KBM-7 (cell line): ENCODE measurements at regions not wholly inside any gene's neighbourhood (a gene's known extent, or its start where the extent isn't known, plus 50 kb on each side); places are given as distances from the start of the nearest gene placed in this dataset.
A peak's percentile ranks its signal among the peaks of the same experiment; 100 is the strongest.

Source experiments
- DNase-seq: peaks from one replicate; pipeline ENCODE4 v3.0.0-alpha.2; 2015
- in situ Hi-C: fragments of 300-500 bp; cut with MboI; formaldehyde crosslinking; loops from 2 replicates; pipeline ENCODE4 v1.14.3; 2020; ENCODE audit warnings: low sequenced_read_pairs, low pct_unique_long_range_greater_than_20kb, mixed read lengths

DNA sequence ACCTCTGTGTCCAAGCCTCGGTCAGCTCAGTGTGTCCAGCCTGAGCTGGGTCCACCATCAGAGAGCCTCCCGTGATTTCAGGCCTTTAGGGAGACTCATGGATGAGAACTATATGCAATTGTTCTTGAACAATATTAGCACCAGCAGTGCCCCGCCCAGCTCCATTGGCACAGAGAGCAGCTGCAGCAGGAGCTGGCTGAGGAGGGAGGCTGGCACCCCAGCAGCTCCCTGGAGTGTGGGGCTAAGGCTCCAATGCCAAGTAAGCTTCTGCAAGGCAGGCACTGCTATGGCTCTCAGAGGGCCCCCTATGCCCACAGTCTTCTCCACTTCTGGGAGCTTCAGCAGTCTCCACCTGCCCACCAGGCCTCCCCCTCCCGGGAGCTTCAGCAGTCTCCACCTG, 593.3 kb downstream of the MATN1 start:
- in situ Hi-C loops = no loop called here
- DNase-seq = no peak

DNA sequence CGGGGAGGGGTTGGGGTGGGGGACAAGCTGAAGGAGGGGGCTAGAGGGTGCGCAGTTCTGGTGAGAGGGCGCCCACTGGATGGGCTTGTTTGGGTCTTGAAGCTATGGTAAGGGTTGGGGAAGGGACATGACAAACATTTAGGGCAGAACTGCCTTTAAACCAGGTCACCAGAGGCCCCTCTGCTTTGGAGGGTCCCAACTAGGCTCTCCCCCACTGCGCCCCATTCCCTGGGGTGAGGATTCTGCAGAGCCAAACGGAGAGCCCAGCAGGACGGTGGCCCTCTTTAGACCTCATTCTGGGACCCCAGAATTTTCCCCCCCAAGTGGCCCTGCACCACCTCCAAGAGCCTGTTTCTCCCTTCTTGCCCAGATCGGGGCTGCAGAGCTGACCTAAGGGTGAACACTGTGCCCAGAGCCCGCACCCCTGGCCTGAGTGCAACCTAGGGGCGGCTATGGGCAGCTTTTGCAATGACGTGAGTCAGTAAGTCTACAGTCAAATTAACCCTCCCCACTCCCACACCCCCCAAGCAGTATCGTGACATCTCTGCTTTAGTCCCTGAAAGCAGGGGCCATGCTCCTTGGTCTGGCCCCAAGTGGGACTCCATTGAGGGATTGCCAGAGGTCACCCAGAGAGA, 593.8 kb downstream of the MATN1 start:
- in situ Hi-C loops = no loop called here
- no peak for DNase-seq

DNA sequence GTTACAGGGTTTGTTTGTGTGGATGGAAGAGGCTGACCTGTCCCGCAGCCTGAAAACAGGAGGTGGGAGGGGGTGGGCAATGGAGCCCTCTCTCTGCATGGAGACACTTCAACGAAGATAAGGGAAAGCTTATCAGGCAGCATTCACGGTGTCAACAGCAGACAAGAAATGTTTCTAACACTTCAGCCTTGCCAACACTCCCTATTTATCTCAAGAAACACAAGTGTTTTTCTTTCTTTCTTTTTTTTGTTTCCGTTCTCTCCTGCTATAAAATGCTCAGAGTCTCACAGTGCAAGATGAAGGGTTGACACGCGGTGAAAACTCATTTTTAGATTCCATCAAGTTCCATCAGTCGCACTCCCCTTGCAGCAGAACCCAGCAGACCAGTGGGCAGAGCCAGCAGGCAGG, 594.4 kb downstream of the MATN1 start:
- in situ Hi-C loops = no loop called here
- no peak for DNase-seq

DNA sequence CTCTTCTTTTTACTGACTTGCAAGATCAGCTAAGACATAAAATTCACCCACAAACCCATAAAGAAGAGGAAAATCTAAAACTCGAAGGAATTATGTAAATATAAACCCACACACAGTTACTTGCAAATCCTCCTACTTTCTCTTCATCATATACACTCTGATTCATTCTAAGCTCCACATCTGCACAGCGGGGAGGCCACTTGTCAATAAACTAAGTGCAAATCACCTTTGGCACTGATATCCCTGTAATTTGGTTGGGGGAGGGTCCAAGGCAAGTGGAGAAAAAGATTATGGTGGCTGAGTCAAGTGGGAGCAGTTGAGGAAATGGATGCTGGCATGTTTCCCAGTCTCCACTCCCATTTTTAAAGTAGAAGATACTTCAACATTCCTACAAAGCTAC, 596.5 kb downstream of the MATN1 start:
- in situ Hi-C loops = no loop called here

DNA sequence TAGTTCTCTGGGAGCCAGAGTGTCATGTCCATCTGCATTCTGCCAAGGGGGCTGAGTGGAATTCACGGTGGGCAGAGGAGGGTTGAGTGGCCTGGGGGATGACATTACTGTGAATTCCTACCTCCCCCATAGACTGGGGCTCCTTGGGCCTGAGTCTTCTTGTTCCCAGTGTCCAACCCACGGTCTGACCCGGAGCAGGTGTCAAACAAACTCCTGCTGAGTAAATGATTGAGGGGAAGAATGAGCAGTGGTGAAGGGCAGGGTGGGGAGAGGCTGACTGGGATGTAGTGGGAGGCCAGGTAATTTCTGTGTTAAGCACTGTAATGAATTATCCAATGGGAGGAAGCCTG, 597.6 kb downstream of the MATN1 start:
- in situ Hi-C loops = no loop called here
- no peak for DNase-seq

More for the DNA sequence above, 596.5 kb downstream of the MATN1 start:
- DNase-seq = no peak

DNA sequence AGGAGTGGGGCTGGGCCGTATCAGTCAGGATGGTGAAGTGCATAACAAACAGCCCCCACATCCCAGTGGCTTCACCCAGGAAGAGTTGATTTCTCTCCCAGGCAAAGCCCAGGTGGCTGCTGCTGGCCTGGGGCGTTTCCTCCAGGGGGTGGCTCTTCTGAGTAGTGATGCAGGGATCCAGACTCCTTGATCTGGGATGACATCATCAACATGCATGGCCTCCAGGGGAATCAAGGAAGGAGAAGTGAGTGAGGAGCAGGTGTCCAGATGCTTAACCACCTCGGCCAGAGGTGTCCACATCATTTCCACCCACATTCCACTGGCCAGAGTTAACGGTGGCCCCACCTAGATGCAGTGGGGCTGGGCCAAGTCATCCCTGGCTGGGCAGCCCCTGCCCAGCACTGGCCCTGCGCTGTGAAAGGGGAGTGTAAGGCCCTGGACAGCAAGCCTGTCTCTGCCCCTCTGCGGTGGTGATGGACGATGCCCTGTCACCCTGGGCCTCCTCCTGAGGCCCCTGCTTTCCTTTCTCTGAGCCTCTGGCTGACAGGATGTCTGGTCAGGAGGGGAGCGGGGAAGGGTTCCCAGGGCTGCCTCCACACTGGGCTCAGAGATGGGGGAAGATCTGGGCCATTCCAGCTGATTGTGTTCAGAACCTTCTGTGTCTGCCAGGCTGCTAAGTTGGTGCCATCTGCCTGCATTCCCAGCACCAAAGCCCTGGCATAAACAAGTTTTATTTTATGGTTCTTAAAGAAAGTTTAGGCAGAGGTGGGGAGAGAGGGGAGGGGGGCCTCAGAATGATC, 598.2 kb downstream of the MATN1 start:
- in situ Hi-C loops = no loop called here
- DNase-seq = no peak

DNA sequence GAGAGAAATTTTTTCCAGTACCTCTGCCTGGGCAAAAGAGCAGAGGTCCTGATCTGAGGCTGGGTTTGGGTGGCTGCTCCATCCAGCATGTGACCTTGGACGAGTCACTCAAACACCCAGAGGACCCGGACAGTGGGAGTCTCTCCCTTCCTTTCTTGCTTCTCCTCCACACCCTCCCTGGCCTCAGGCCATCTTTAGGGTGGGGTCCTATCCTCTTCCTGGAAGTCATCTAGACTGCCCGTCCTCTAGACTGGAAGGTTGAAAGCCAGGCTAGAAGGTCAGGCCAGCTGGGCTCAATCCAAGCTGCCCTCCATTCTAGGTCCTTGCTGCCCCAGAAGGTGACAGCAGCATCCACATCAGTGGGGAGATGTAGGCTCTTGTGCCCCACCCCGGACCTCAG, 599.5 kb downstream of the MATN1 start:
- DNase-seq = no peak
- in situ Hi-C loops = loop anchor here (25.0 kb wide), 1 partner anchor 887 kb away; the partner anchor contains the start of genes MECR and PTPRU

DNA sequence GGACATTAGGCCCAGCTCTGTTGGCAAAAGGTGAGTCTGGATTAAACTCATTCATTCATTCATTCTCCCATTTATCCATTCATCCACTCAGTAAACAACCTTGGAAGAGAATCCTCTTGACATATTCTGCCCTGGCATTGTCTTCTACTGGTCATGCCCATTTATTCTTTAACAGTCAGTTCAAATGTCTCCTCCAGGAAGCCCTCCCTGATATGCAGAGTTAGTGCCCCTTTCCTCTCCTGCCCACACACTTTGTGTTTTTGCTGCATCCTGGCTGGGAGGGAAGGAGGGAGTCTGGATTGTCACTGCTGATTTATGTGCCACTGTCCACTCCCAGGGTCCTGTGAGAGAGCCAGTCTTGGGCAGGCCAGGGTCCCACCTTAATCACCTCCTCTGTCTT, 600.3 kb downstream of the MATN1 start:
- in situ Hi-C loops = loop anchor here (25.0 kb wide), 1 partner anchor 886 kb away; the partner anchor contains the start of genes MECR and PTPRU
- DNase-seq = no peak

DNA sequence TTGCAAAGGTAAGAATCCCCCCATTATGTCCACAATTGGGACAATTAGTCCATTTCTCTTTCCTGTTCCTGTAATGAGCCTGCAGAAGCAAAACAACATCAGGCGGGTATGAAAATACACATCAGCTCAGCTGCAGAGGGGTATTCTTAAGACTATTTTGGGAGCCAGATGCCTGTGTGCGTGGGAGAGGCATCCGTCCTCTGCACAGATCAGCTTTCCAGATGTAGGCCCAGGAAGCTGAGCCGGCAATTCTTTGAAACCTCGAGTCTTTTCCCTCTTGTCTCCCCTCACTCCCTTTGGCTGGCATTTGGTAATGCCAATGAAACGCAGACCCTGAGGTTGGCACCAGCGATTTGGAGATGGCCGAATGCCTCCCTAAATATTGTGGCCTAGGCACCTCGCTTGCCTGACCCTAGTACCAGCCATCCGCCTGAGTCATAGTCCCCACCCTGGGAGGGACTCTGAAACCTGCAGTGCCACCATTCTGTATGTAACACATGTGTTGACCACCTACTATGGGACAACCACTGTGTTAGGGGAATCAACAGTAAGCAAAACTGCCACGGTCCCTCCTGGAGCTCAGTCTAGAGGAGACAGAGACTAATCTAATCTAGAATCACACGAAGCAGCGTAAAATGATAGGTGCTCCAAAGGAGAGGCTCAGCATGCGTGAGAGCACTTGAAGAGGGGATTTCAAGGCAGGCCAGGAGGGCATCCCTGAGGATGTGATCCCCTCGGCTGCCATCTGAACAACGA, 603.0 kb downstream of the MATN1 start:
- DNase-seq = no peak
- in situ Hi-C loops = loop anchor here (25.0 kb wide), 1 partner anchor 883 kb away; the partner anchor contains the start of genes MECR and PTPRU

DNA sequence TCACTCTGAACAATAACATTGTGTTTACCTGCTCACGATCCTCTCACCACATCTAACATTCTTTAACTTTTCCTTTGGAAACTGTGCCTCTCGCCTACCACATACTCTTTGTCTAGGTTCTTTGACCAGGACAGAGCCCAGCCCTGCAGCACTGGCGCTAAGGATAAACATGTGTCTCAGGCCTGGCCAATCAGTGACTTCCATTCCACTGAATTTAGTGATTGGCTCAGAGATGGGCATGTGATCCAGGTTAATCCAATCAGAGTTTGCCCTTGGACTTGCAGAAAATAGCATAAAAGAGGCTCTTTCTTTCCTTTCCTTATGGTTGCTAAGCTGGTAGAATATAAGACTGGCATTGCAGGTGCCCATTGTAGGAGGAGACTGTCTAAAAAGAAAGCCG, 605.7 kb downstream of the MATN1 start:
- in situ Hi-C loops = loop anchor here (25.0 kb wide), 1 partner anchor 880 kb away; the partner anchor contains the start of genes MECR and PTPRU
- no peak for DNase-seq

DNA sequence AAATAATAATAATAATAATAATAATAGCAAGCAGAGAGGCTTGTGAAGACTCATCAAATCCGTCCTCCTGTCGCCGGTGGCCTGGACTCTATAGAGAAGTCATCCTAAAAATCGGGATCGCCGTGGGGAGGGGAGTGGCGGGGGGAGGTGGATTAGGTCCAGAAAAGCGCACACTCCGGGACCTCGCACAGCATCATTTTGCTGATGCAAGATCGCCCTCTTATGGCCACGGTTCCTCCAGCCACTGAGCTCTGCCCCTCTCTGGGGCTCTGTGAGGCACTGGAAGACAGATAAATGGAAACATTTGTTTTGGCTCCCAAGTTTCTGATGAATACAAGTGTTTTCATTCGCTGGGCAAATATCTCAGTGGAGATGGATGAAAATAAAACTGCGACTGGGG, 612.0 kb downstream of the MATN1 start:
- in situ Hi-C loops = loop anchor here (25.0 kb wide), 1 partner anchor 874 kb away; the partner anchor contains the start of genes MECR and PTPRU
- DNase-seq = peak; percentile 43

DNA sequence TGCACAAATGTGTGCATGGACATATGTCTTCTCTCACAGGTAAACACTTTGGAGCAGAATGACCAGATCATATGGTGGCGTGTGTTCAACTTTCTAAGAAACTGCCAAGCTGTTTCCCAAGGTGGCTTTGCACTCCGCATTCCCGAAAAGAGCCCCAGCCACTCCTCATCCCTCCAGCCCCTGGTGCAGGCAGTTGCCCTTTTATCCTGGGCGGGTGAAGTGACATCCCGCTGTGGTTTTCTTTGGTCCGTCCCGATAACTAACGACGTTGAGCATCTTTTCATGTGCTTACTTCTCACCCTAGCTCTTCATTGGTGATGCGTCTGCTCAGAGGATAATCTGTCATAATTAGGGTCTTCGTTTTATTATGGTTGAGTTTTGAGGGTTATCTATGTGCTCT, 612.5 kb downstream of the MATN1 start:
- in situ Hi-C loops = loop anchor here (25.0 kb wide), 1 partner anchor 874 kb away; the partner anchor contains the start of genes MECR and PTPRU
- DNase-seq = no peak

DNA sequence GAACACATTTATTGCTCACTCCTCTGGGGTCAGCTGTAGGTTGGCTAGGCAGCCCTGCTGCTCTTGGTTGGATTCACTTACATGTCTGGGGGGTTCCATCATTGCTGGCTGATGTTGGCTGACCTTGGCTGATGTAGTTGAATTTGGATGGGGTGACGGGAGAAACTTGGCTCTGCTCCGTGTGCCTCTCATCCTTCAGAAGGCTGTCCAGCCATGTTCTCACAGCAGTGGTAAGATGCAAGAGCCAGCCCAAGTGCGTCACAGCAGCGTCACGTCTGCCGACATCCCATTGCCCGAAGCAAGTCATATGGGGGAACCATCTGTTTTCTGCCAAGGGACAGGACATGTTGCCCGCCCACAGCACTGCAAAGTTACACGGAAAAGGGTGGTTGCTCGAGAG, 613.5 kb downstream of the MATN1 start:
- in situ Hi-C loops = loop anchor here (25.0 kb wide), 1 partner anchor 873 kb away; the partner anchor contains the start of genes MECR and PTPRU
- DNase-seq = no peak

DNA sequence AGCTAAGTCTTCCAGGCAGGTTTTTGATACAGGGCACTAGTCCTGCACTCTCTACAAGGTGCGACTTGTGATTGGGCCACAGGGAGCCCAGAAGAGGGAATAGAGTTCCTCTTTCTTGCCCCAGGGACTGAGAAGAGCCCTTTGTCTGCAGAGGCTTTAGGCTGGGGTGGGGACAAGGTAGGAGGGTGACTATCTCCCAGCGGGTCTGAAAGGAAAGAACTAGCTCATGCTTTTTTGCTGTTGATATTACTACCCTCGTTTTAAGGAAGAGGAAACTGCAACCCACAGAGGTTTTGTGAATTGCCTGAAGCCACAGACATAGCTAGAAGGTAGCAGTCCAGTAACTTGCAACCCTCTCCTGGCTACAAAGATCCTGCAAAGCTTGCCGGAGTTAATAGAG, 615.2 kb downstream of the MATN1 start:
- no peak for DNase-seq
- in situ Hi-C loops = loop anchor here (25.0 kb wide), 1 partner anchor 871 kb away; the partner anchor contains the start of genes MECR and PTPRU

DNA sequence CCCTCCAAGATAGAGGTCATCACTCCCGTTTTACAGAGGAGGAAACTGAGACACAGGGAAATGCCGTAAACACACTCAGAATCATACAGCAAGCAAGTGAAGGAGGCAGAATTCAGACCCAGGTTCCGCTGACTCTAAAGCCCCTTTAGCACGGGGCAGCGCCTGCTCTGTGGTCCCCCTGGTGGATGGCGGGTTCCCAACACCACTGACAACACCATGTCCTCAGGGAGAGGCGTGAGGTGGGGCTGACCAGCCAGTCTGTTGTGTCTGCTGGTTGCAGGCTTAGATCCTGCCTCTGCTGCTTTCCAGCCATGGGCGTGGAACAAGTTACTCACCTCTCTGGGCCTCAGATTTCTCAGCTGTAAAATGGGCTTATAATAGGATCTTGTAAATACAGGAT, 617.3 kb downstream of the MATN1 start:
- in situ Hi-C loops = loop anchor here (25.0 kb wide), 1 partner anchor 869 kb away; the partner anchor contains the start of genes MECR and PTPRU
- peak; percentile 21 for DNase-seq

DNA sequence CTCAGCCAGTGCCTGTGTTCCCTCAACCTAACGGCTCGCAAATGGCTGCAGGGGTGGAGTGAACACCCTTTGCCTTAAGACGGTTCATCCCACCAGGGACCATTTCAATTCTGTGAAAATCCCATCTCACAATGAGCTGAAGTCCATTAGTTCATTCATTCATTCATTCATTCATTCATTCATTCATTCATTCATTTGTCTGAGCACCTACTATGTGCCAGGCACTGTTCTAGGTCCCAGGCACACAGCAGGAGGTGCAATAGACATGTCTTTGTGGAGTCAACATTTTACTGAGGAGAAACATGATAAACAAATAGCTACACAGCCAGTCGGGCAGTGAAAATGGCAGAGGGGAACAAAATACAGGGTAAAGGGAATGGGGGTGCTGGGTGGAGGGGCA, 618.8 kb downstream of the MATN1 start:
- in situ Hi-C loops = loop anchor here (25.0 kb wide), 1 partner anchor 867 kb away; the partner anchor contains the start of genes MECR and PTPRU
- no peak for DNase-seq

DNA sequence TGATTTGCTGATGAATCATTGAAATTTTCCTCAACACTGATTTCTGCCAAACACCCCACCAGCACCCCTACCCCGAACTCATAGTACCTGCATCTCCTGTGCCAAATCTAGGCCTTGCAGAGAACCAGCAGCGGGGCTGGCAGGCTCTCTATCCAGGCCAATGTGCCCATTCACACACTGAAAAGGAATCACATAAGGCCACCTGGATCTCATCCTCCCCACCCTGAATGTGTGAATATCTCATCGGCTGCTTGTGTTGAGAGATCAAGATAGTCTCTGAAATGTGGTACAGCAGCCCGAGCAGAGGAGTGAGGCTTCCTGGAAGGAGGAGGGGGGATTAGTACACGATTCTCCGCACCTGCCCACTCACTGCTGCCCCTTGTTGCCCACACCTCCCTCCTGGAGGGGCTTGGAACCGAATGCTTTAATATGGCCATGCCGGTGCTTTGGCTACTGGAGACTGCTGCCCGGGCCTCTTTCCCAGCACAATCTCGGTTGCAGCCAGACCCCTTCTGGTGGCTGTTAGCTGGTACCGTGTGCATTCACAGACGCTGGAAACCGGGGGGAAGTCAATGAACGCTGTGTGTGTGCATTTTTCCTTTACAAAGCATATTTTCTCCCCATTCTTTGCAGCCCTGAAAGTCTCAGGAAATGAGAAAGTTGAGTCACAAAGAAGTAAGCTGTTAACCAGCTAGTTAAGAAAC, 619.5 kb downstream of the MATN1 start:
- no peak for DNase-seq
- in situ Hi-C loops = loop anchor here (25.0 kb wide), 1 partner anchor 867 kb away; the partner anchor contains the start of genes MECR and PTPRU

DNA sequence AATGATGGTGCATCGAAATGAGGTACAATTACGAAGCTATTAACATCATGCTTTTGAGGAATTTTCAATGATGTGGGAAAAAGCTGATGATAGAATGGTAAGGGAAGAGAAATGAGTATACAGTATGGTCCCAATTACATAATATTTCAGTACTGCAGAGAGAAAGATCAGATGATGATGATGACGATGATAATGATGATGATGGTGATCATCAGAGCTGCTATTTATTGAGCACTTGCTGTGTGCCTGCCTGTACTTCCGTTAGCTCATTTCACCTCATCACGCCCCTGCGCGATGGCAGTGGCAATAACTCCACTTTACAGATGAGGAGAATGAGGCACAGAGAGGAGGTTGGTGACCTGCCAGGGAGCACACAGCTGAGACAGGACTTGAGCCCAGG, 620.8 kb downstream of the MATN1 start:
- in situ Hi-C loops = loop anchor here (25.0 kb wide), 1 partner anchor 865 kb away; the partner anchor contains the start of genes MECR and PTPRU
- no peak for DNase-seq
